Stimulated activated CD4-positive, alpha-beta T cell treated with anti-CD3 and anti-CD28 coated beads, TNF-alpha, amount 100 ng/mL, for 48 hours (primary cell): ENCODE measurements at regions not wholly inside any gene's neighbourhood (a gene's known extent, or its start where the extent isn't known, plus 50 kb on each side); places are given as distances from the start of the nearest gene placed in this dataset.
A peak's percentile ranks its signal among the peaks of the same experiment; 100 is the strongest.
"Not testable (repeated sequence)": the region's sequence is repeated elsewhere in the genome, so short reads cannot be mapped to it uniquely, and the experiment has no call there.

ENCODE experiments used
- DNase-seq, 3 donors: peaks; one replicate each; pipeline ENCODE4 v3.0.0-alpha.2; 2020; ENCODE audit warnings: low read depth in 3 of 3

GRCh38 chr14:71734885-71735284 lies 197.3 kb upstream of the RGS6 start:
- DNase-seq: no peak

GRCh38 chr14:71737760-71738159 lies 194.5 kb upstream of the RGS6 start:
- DNase-seq: no peak

- DNase-seq: no peak
These were observed 192.8 kb upstream of the RGS6 start for GRCh38 chr14:71739273-71739990.

GRCh38 chr14:71741241-71741640 lies 191.0 kb upstream of the RGS6 start:
- no peak for DNase-seq

- no peak for DNase-seq
These were observed 189.7 kb upstream of the RGS6 start for GRCh38 chr14:71742485-71742884.

GRCh38 chr14:71745072-71745471 lies 187.2 kb upstream of the RGS6 start:
- DNase-seq: no peak

- no peak for DNase-seq
These were observed 184.0 kb upstream of the RGS6 start for GRCh38 chr14:71748196-71748595.

GRCh38 chr14:71749613-71750238 lies 182.5 kb upstream of the RGS6 start:
- no peak for DNase-seq

GRCh38 chr14:71751264-71751663 lies 181.0 kb upstream of the RGS6 start:
- DNase-seq: no peak

GRCh38 chr14:71752111-71752738 lies 180.0 kb upstream of the RGS6 start:
- no peak for DNase-seq

- DNase-seq: peak; percentile 35 to 58 (median 50)
These were observed 179.0 kb upstream of the RGS6 start for GRCh38 chr14:71753126-71753830.

GRCh38 chr14:71753976-71754375 lies 178.3 kb upstream of the RGS6 start:
- no peak for DNase-seq

GRCh38 chr14:71754422-71755095 lies 177.7 kb upstream of the RGS6 start:
- DNase-seq: no peak

GRCh38 chr14:71758229-71758951 lies 173.8 kb upstream of the RGS6 start:
- DNase-seq: no peak

- DNase-seq: no peak
These were observed 169.7 kb upstream of the RGS6 start for GRCh38 chr14:71762575-71762974.

- no peak for DNase-seq
These were observed 167.4 kb upstream of the RGS6 start for GRCh38 chr14:71764701-71765382.

- DNase-seq: no peak
These were observed 166.7 kb upstream of the RGS6 start for GRCh38 chr14:71765505-71765904.

- no peak for DNase-seq
These were observed 161.8 kb upstream of the RGS6 start for GRCh38 chr14:71770431-71770830.

GRCh38 chr14:71771421-71771820 lies 160.8 kb upstream of the RGS6 start:
- DNase-seq: not testable (repeated sequence)

GRCh38 chr14:71771996-71772395 lies 160.2 kb upstream of the RGS6 start:
- DNase-seq: not testable (repeated sequence)
